BE2C (cell line): ENCODE measurements at regions not wholly inside any gene's neighbourhood (a gene's known extent, or its start where the extent isn't known, plus 50 kb on each side); places are given as distances from the start of the nearest gene placed in this dataset.

Source experiments
- DNase-seq: peaks from one replicate; pipeline ENCODE4 v3.0.0-alpha.2; 2020
- H3K27me3 ChIP-seq: fragments of 250-450 bp; sonication (Bioruptor Pico); 2 replicates; pipeline ENCODE4 v1.5.1; 2020; ENCODE audit warnings: mild to moderate bottlenecking
- H3K36me3 ChIP-seq: fragments of 250-450 bp; sonication (Bioruptor Pico); 2 replicates; pipeline ENCODE4 v1.5.1; 2020; ENCODE audit warnings: mild to moderate bottlenecking
- H3K4me1 ChIP-seq: fragments of 250-450 bp; sonication (Bioruptor Pico); 2 replicates; pipeline ENCODE4 v1.5.1; 2020
- H3K4me3 ChIP-seq: 2 replicates; pipeline ENCODE4 v1.5.1; 2011; ENCODE audit warnings: low read depth, low read length
- H3K9me3 ChIP-seq: fragments of 250-450 bp; sonication (Bioruptor Pico); 2 replicates; pipeline ENCODE4 v1.5.1; 2020
- CTCF ChIP-seq: IDR thresholded peaks from 2 replicates; pipeline ENCODE4 v1.5.1; 2012; ENCODE audit warnings: mild to moderate bottlenecking, low read depth, low read length

- no peak for DNase-seq
- Histone ChIP-seq H3K9me3 (no peaks in the 10 kb centered on the region), H3K4me1 (no peaks in the 10 kb centered on the region; the same call in 1 of the 2 replicates), H3K4me3 (no peak overlapping the region), H3K27me3 (no peaks in the 10 kb centered on the region), H3K36me3 (no peaks in the 10 kb centered on the region)
- TF ChIP-seq CTCF: no peak
Measured at GRCh38 chr7:135834266-135834665, 85.7 kb upstream of the FAM180A start.

DNA sequence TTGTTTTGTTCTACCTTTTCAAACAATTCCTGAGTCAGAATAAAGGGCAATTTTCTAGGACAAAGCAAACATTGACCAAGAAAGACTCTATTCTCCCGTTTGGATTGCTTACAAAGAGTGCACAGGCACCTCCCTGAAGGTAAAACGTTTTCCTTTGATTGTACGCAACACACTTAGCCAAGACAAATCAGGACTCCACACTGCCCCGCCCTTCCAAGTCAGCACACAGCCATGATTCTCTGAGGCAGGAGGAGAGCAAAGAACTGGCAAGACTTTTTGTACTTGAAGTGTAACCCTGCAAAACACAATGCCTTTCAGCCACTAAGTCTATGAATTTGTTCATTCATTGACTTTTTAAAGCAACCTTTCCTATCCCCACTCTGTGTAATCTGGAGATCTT, 85.0 kb upstream of the FAM180A start:
- peaks cover 2% of the 10 kb centered on the region; the same call in 1 of the 2 replicates for H3K4me1 ChIP-seq
- H3K27me3 ChIP-seq: no peaks in the 10 kb centered on the region
- no peak for TF ChIP-seq CTCF
- no peak overlapping the region for H3K4me3 ChIP-seq
- no peaks in the 10 kb centered on the region for H3K36me3 ChIP-seq
- DNase-seq: no peak
- no peaks in the 10 kb centered on the region for H3K9me3 ChIP-seq

GRCh38 chr7:135831455-135832195, 83.0 kb upstream of the FAM180A start:
- DNase-seq: no peak
- Histone ChIP-seq H3K4me1 (peaks cover 6% of the 10 kb centered on the region; the same call in 1 of the 2 replicates), H3K9me3 (no peaks in the 10 kb centered on the region), H3K4me3 (no peak overlapping the region), H3K36me3 (no peaks in the 10 kb centered on the region), H3K27me3 (no peaks in the 10 kb centered on the region)
- no peak for TF ChIP-seq CTCF

- no peaks in the 10 kb centered on the region for H3K9me3 ChIP-seq
- H3K27me3 ChIP-seq: no peaks in the 10 kb centered on the region
- H3K4me3 ChIP-seq: no peak overlapping the region
- peaks cover 6% of the 10 kb centered on the region; the same call in 1 of the 2 replicates for H3K4me1 ChIP-seq
- H3K36me3 ChIP-seq: no peaks in the 10 kb centered on the region
- DNase-seq: peak; percentile 22
- TF ChIP-seq CTCF: no peak
Measured at GRCh38 chr7:135828604-135829003, 80.0 kb upstream of the FAM180A start.

DNA sequence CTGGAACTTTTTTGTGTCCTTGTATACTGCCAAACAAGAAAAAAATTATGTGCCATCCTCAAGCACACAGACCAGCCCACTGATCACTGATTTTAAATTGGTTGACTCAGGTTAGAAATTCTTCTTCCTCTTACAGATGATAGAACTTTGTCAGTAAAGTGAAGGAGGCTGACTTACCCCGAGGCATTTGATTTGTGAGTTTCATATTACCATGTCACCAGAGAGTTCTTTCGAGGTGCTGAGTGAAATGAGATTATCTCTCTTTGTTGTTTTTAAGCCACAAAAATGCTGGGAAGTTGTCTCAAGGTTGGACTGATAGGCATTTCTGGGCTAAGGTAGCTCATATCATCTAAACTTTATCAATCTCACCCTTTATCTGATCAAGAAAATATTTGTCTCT, 78.8 kb upstream of the FAM180A start:
- no peak for DNase-seq
- Histone ChIP-seq H3K4me3 (no peak overlapping the region), H3K4me1 (peaks cover 6% of the 10 kb centered on the region; the same call in 1 of the 2 replicates), H3K36me3 (no peaks in the 10 kb centered on the region), H3K27me3 (no peaks in the 10 kb centered on the region), H3K9me3 (no peaks in the 10 kb centered on the region)
- TF ChIP-seq CTCF: no peak

DNA sequence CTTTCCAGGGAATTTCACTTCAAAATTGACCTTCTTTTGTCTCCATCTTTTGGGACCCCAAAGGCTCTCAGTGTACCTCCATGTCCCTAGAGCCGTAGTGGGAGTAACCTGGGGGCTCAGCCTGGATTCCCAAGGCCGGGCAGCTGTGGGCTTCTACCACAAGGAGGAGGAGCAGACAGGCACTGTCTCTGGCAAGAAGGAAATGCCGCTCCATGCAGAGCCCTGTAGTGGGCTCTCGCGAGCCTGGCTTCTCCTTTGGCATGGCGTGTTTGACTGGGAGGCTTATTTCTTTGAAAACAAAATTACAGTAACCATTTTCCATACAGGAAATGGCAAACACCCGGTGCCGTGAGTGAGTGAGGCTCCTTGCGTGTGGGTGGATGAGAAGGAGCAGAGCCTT, 76.8 kb upstream of the FAM180A start:
- no peak for TF ChIP-seq CTCF
- Histone ChIP-seq H3K4me3 (no peak overlapping the region), H3K36me3 (no peaks in the 10 kb centered on the region), H3K9me3 (no peaks in the 10 kb centered on the region), H3K27me3 (no peaks in the 10 kb centered on the region), H3K4me1 (peaks cover 6% of the 10 kb centered on the region; the same call in 1 of the 2 replicates)
- DNase-seq: no peak
